Calu3 (cell line): ENCODE measurements at regions not wholly inside any gene's neighbourhood (a gene's known extent, or its start where the extent isn't known, plus 50 kb on each side); places are given as distances from the start of the nearest gene placed in this dataset.

Experiments used
- BruUV-seq: library from RNA; stranded (reverse); fragments of 400-500 nt; replicated peaks from 2 replicates; lab custom pipeline; 2021; lab: Mats Ljungman, UMichigan
- CTCF ChIA-PET: fragments of 300-600 bp; sonication (Branson Sonifier 250); formaldehyde crosslinking; loops from one replicate; lab custom pipeline; 2022; ENCODE audit warnings: antibody characterized with exemption; lab: Charles Lee
- DNase-seq: peaks from one replicate; pipeline ENCODE4 v3.0.0; 2022
- H3K27ac Mint-ChIP-seq: one replicate; pipeline ENCODE4 v1.8.0; 2022; ENCODE audit warnings: mixed read lengths; ENCODE audit not compliant: unreplicated experiment
- H3K27me3 Mint-ChIP-seq: one replicate; pipeline ENCODE4 v1.8.0; 2022; ENCODE audit warnings: mixed read lengths; ENCODE audit not compliant: unreplicated experiment
- H3K36me3 Mint-ChIP-seq: one replicate; pipeline ENCODE4 v1.8.0; 2022; ENCODE audit warnings: mild to moderate bottlenecking, moderate library complexity, mixed read lengths; ENCODE audit not compliant: insufficient read depth, unreplicated experiment
- H3K4me1 Mint-ChIP-seq: one replicate; pipeline ENCODE4 v1.8.0; 2022; ENCODE audit warnings: mild to moderate bottlenecking, low read depth, mixed read lengths; ENCODE audit not compliant: unreplicated experiment
- H3K4me3 Mint-ChIP-seq: one replicate; pipeline ENCODE4 v1.8.0; 2022; ENCODE audit warnings: mild to moderate bottlenecking, low read depth, moderate library complexity, mixed read lengths; ENCODE audit not compliant: unreplicated experiment
- H3K9me3 Mint-ChIP-seq: one replicate; pipeline ENCODE4 v1.8.0; 2022; ENCODE audit warnings: low read depth, mixed read lengths; ENCODE audit not compliant: unreplicated experiment
- CTCF ChIP-seq: fragments of 200-600 bp; IDR thresholded peaks from one replicate; pipeline ENCODE4 v1.8.0; 2022; ENCODE audit warnings: antibody characterized with exemption; ENCODE audit not compliant: unreplicated experiment
- intact Hi-C: fragments of 100-400 bp; cut with micrococcal nuclease; formaldehyde crosslinking; loops from one replicate; pipeline ENCODE4 v1.10.0; 2022; ENCODE audit not compliant: unreplicated experiment

DNA sequence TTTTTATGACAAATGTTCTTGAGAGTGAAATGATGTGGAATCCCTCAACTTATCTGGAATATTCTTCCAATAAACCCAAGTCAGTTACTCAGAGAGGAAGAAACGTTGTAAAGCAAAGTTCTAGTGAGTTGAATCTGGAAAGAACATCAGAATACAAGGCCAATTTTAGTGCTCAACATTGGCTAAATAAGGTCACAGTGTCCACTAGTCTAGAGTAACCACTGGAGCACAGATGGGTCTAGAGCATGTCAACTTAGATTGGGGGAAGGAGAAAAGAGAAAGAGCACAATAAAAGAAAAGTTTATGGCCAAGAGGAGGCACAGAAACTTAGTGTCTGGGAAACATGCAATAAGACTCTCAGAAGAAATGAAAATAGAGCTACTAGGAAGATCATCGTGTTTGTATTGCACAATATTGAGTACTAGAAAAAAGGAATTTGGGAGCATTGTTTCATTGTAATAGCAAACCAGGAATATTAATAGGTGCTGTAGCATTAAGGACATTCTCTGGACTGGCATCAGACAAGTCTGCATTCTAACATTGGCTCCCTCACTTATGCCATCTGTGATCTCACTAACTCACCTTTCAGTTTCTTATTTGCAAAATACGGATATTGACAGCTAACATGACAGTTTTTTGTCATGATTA, 1318.5 kb downstream of the PCDH9 start:
- Mint-ChIP-seq H3K36me3 (no peaks in the 10 kb centered on the region), H3K9me3 (no peaks in the 10 kb centered on the region), H3K27ac (no peak overlapping the region), H3K4me1 (no peaks in the 10 kb centered on the region), H3K27me3 (no peaks in the 10 kb centered on the region), H3K4me3 (no peak overlapping the region)
- BruUV-seq: no TSS peak
- CTCF ChIA-PET: no interaction called here
- intact Hi-C loops: no loop called here
- no peak for TF ChIP-seq CTCF
- DNase-seq: no peak

DNA sequence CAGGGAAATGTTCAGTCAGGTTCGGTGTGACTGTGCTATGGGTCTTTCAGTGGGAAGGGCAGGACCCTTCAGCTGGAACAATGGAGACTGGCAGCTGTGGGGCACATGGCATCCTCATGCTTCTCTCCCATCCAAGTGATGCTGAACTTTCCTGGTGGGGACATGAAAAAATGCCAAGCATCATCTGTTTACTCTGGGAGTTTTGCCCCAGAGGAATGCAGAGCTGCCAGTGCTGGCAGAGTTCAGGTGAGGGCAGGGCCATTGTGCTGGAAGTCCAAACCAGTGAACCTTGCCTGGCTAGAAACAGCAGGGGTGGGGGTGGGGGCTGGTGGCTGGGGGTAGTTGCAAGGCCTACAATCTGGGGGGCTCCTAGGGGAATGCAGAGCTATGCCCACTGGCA, 1320.6 kb downstream of the PCDH9 start:
- no peaks in the 10 kb centered on the region for H3K4me1 Mint-ChIP-seq

GRCh38 chr13:65907666-65908525, 1322.2 kb downstream of the PCDH9 start:
- DNase-seq: no peak
- H3K27me3 Mint-ChIP-seq: no peaks in the 10 kb centered on the region
- TF ChIP-seq CTCF: no peak
- H3K27ac Mint-ChIP-seq: no peak overlapping the region
- no TSS peak for BruUV-seq
- intact Hi-C loops: no loop called here
- CTCF ChIA-PET: no interaction called here
- no peaks in the 10 kb centered on the region for H3K9me3 Mint-ChIP-seq
- no peaks in the 10 kb centered on the region for H3K36me3 Mint-ChIP-seq
- H3K4me3 Mint-ChIP-seq: no peak overlapping the region
- H3K4me1 Mint-ChIP-seq: no peaks in the 10 kb centered on the region

More for the DNA sequence above, 1320.6 kb downstream of the PCDH9 start:
- CTCF ChIA-PET: no interaction called here
- intact Hi-C loops: no loop called here
- Mint-ChIP-seq H3K4me3 (no peak overlapping the region), H3K27ac (no peak overlapping the region), H3K36me3 (no peaks in the 10 kb centered on the region), H3K27me3 (no peaks in the 10 kb centered on the region), H3K9me3 (no peaks in the 10 kb centered on the region)
- no peak for TF ChIP-seq CTCF
- no TSS peak for BruUV-seq
- DNase-seq: no peak

GRCh38 chr13:65901723-65902122, 1328.4 kb downstream of the PCDH9 start:
- H3K4me3 Mint-ChIP-seq: no peak overlapping the region
- H3K9me3 Mint-ChIP-seq: peaks cover 2% of the 10 kb centered on the region
- no peak for TF ChIP-seq CTCF
- CTCF ChIA-PET: no interaction called here
- H3K27me3 Mint-ChIP-seq: no peaks in the 10 kb centered on the region
- intact Hi-C loops: no loop called here
- H3K4me1 Mint-ChIP-seq: no peaks in the 10 kb centered on the region
- no TSS peak for BruUV-seq
- no peaks in the 10 kb centered on the region for H3K36me3 Mint-ChIP-seq
- no peak overlapping the region for H3K27ac Mint-ChIP-seq
- DNase-seq: no peak
